ENCODE measurements at regions not wholly inside any gene's neighbourhood (a gene's known extent, or its start where the extent isn't known, plus 50 kb on each side); places are given as distances from the start of the nearest gene placed in this dataset.

DNA sequence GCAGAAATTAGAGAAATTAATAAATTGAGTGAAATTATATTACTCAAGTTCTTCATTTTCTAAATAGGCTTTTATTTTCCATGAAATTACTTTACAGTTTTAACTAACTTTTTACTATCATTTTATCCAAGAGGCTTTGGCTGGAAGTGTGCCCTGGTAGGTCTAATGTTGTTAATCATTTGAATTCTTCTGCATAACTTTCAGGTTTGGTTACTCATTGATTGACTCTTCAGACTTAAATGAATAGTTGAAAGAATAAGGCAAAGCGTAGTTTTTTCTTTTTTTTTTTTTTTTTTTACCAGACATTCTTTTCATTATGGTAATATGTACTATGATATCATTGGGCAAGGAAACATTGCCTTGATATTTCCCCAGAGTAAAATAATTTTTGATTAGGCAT lies 228.4 kb upstream of the MMADHC start:
- Mint-ChIP-seq H3K36me3 (no peaks in the 10 kb centered on the region), H3K9me3 (peaks cover 0 to 12% (median 3%) of the 10 kb centered on the region in 7 donors), H3K4me1 (no peaks in the 10 kb centered on the region), H3K4me3 (no peak overlapping the region), H3K27me3 (no peaks in the 10 kb centered on the region), H3K27ac (no peak overlapping the region)
- ATAC-seq (ENCODE audit: low read depth in 2 of 2) (no peak), DNase-seq (no peak)

DNA sequence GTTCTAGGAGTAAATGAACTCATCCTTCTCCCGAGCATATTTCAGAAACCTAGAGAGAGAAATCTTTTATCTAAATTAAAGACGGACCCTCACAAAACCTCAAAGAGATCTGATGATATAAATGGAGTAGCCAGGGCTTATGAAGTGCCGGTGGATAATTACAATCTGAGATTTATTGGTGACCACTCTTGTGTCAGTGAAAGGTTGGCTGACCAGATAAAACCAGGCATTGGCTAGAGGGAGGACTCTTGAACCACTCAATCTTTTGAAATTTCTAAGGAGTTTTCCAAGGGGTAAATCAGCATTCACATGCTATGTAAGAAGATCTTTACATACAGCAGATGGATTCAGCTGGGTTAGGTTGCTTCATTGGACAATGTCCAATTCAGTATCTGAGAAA lies 227.3 kb upstream of the MMADHC start:
- Mint-ChIP-seq H3K36me3 (no peaks in the 10 kb centered on the region), H3K27me3 (no peaks in the 10 kb centered on the region), H3K27ac (no peak overlapping the region), H3K4me1 (no peaks in the 10 kb centered on the region), H3K4me3 (no peak overlapping the region), H3K9me3 (peaks cover 0 to 12% (median 5%) of the 10 kb centered on the region in 7 donors)
- DNase-seq (no peak), ATAC-seq (ENCODE audit: low read depth in 2 of 2) (no peak)

DNA sequence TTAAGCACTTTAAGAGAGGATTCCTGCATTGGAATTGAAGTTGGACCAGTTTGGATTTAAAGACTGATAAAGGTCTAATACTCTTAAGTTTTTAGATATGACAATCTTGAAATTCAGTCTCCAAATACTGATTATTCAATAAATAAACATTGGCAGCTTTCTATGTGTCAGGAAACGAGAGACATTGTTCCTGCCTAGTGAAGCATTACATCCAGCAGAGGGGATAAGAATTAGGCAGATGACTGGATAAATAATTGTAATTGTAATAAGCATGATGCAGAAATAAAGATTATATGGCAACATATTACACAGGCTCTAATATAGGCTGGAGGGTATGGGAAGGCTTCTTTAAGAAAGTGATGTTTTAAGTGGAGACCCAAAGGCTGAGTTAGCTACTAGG lies 226.5 kb upstream of the MMADHC start:
- Mint-ChIP-seq H3K27me3 (no peaks in the 10 kb centered on the region), H3K9me3 (peaks cover 0 to 12% (median 6%) of the 10 kb centered on the region in 7 donors), H3K27ac (no peak overlapping the region), H3K36me3 (no peaks in the 10 kb centered on the region), H3K4me3 (no peak overlapping the region), H3K4me1 (no peaks in the 10 kb centered on the region)
- DNase-seq, result no peak
- no peak for ATAC-seq (ENCODE audit: low read depth in 2 of 2)

DNA sequence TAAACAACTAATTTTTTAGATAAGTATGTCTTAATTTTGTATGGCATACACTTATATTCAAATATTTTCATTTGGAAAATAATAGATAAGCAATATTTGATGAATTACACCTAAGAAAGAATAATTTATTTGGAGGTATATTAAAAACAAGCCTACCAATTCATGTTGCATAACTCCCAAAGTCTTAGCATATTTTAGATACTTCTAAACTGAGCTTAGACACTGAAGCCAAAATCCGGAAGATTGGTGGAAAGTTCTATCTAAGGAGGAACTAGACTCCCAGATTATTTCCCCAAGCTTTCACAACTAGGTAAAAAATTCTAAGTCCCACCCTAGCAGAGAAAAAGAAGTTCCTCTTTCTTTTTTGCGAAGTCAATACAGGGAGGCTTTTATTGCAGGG lies 221.0 kb upstream of the MMADHC start:
- Mint-ChIP-seq H3K4me3 (no peak overlapping the region), H3K27me3 (no peaks in the 10 kb centered on the region), H3K9me3 (peaks cover 0 to 12% (median 6%) of the 10 kb centered on the region in 7 donors), H3K27ac (no peak overlapping the region), H3K36me3 (no peaks in the 10 kb centered on the region), H3K4me1 (no peaks in the 10 kb centered on the region)
- DNase-seq, result no peak
- ATAC-seq (ENCODE audit: low read depth in 2 of 2), result no peak

DNA sequence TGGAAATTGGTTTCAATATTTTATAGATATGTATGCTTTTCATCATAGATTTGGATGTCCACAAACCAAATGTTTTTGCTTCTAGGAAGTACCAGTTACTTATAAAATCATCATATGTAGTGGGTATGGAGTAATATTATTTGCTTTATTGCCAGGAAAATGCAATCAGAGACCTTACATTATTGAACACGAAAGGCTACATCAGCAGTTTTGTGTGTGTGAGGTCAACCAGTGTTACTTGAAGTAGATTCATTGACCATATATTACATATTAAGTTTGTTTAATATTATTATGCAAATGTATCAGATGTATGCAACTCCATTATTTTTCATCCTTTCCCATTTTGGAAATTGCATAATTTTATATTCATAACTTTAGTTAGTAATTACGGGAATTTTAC lies 219.1 kb upstream of the MMADHC start:
- ATAC-seq (ENCODE audit: low read depth in 2 of 2), result no peak
- Mint-ChIP-seq H3K4me3 (no peak overlapping the region), H3K36me3 (no peaks in the 10 kb centered on the region), H3K27ac (no peak overlapping the region), H3K4me1 (no peaks in the 10 kb centered on the region), H3K27me3 (no peaks in the 10 kb centered on the region), H3K9me3 (peaks cover 0 to 7% (median 6%) of the 10 kb centered on the region in 7 donors)
- DNase-seq, result no peak

DNA sequence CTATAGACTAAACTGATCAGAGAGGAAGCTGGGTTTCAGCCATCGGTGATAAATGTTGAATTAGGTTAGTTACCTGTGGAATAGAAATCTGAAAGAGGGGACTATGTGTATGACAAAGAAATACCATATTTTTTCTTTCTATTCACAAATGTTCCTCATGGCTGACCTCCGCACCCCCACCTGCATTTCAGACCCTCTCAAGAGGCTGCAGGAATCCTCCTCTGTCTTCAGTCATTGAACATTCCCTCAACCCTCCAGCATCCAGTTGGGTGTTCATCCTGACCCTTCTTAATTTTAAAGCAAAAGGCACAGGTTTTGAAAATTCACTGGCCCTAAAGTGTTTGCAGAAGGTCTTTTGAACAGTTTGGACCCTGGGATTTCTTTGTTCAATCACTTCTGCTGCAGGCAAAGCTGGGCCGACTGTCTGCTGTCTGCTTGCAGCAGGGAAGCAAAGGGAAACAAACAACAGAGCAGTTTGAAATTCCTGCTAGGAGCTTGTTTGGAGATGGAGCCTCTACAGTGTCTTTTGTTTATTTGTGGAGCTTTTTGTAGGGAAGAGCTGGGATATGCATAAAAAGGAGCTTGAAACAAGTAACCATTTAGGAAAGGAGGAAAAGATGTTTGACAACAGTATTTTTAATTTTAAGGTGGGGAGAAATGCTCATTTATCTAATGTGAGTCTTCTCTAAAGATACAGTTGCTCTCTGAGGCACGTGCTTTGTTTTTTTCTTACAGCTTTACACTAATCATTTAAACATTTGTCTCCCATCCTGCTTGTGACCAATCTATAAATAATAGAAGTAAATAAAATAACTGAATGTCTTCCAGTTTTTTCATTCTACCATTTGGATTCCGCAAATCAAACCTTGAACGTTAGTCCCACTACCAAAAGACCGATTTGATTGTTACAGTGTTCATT lies 213.3 kb upstream of the MMADHC start:
- Mint-ChIP-seq H3K4me3 (no peak overlapping the region), H3K27ac (no peak overlapping the region), H3K4me1 (no peaks in the 10 kb centered on the region), H3K9me3 (peaks cover 0 to 10% (median 3%) of the 10 kb centered on the region in 7 donors), H3K36me3 (no peaks in the 10 kb centered on the region), H3K27me3 (no peaks in the 10 kb centered on the region)
- DNase-seq (no peak), ATAC-seq (ENCODE audit: low read depth in 2 of 2) (no peak)

DNA sequence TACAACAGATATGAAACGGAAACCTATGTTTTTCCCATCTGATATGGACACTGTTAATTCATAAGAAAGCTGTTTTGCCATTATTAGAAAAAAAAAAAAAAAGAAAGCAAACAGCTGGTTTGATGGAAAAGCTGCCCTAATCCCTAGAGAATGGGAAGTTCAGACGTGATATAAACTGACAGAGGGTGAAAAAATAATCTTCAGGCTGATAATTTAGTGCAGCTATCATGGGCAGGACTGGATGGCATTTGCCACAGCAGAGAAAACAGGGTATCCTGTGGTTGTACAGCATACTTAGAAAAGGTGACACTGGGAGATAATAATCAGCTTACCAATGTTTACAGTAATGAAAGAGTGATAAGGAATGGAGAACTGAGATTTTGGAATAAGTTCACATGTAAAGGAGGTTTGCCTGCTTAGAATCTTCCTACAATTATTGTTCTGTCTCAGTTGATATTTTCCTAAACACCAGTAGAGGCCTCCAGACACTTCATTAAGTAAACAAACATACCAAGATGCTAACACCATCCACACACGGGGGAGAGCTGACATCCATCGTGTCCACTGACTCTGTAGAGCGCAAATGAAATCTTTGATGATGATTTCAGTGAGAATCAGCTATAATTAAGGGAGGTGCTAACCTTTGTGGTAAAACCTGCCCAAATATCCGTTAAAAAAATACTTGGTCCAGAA lies 211.6 kb upstream of the MMADHC start:
- Mint-ChIP-seq H3K4me3 (no peak overlapping the region), H3K27ac (no peak overlapping the region), H3K4me1 (no peaks in the 10 kb centered on the region), H3K27me3 (no peaks in the 10 kb centered on the region), H3K36me3 (no peaks in the 10 kb centered on the region), H3K9me3 (peaks cover 0 to 10% (median 4%) of the 10 kb centered on the region in 7 donors)
- DNase-seq, result no peak
- no peak for ATAC-seq (ENCODE audit: low read depth in 2 of 2)

DNA sequence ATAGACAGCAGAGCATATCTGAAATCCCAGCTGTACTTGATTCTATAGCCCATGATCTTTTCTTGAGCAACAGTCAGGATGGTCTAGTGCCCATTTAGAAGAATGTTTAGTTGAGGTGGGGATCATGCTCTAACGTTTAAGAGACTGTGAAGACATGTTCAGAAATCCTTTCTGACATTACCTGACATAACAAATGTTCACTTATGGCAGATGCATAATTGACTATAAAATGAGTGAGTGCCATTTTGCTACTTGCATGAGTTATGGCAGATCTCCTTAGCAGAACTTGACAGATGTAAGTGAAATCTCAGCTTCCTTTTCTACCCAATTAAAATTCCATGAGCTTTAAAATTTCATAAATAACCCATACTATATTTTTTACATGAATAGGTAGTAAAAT lies 209.5 kb upstream of the MMADHC start:
- no peak overlapping the region for H3K27ac Mint-ChIP-seq
- no peak for ATAC-seq (ENCODE audit: low read depth in 2 of 2)
- H3K27me3 Mint-ChIP-seq, result no peaks in the 10 kb centered on the region
- H3K4me3 Mint-ChIP-seq, result no peak overlapping the region
- H3K36me3 Mint-ChIP-seq, result no peaks in the 10 kb centered on the region
- H3K9me3 Mint-ChIP-seq, result peaks cover 0 to 10% (median 5%) of the 10 kb centered on the region in 7 donors
- no peak for DNase-seq
- no peaks in the 10 kb centered on the region for H3K4me1 Mint-ChIP-seq

DNA sequence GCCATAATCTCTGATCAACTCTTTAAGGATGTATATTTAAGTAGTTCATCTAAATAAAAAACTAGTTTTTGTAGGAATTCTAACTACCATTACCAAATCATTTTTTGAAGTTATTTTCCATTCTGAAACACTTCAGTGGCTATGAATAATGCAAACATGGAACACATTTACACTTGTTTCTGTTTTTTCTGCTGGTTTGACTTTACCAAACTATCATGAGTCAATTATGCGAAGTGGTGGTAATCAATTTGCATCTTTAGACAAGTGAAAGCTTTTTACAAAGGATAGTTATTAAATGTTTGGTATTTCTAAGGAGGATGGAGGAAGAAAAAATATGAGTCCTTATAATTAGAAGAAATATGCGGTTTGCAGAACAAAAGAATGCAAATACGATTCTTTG lies 202.0 kb upstream of the MMADHC start:
- no peaks in the 10 kb centered on the region for H3K36me3 Mint-ChIP-seq
- H3K4me3 Mint-ChIP-seq, result no peak overlapping the region
- no peak overlapping the region for H3K27ac Mint-ChIP-seq
- no peaks in the 10 kb centered on the region for H3K4me1 Mint-ChIP-seq
- H3K9me3 Mint-ChIP-seq, result peaks cover 6 to 22% (median 13%) of the 10 kb centered on the region in 7 donors
- no peaks in the 10 kb centered on the region for H3K27me3 Mint-ChIP-seq
- ATAC-seq (ENCODE audit: low read depth in 2 of 2) (no peak), DNase-seq (no peak)

DNA sequence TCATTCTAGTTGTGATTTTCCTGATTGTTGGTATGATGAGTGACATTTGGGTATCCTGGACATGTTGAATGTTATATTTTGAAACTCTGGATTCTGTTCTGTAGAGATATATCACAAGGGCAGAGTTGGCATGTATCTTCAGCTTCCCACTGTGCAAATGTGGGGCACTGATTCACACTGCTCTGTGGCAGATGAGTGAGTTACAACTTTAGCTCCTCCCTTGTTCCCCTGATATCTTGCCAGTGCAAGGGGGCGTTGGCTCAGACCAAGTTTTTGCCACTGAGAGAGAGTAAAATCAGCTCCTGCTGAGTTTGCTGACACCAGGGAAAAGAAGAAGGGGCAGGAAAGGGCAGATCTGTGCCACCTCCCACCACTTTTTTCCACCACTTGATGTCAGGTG lies 199.6 kb upstream of the MMADHC start:
- DNase-seq (no peak), ATAC-seq (ENCODE audit: low read depth in 2 of 2) (no peak)
- no peak overlapping the region for H3K27ac Mint-ChIP-seq
- H3K4me3 Mint-ChIP-seq, result no peak overlapping the region
- H3K9me3 Mint-ChIP-seq, result peaks cover 10 to 23% (median 12%) of the 10 kb centered on the region in 7 donors
- H3K4me1 Mint-ChIP-seq, result no peaks in the 10 kb centered on the region
- no peaks in the 10 kb centered on the region for H3K36me3 Mint-ChIP-seq
- H3K27me3 Mint-ChIP-seq, result no peaks in the 10 kb centered on the region

DNA sequence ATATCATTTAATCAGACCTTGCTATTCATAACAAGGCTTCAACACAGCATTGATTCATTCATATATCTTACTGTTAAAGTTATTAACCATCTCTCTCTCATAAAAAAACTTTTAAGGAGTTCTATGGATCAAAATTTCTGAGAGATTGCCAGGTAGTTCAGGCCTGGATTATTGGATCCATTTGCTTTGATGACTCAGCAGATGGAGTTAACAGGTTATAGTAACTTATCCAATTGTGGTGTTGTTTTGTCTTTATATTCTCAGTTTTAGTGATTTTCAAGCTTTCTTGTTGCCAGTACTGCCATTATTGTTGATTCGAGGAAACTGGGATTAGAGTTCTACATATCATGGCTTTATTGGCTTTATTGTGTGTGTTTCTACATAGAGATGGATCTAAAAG lies 195.7 kb upstream of the MMADHC start:
- ATAC-seq (ENCODE audit: low read depth in 2 of 2) (no peak), DNase-seq (no peak)
- H3K36me3 Mint-ChIP-seq, result no peaks in the 10 kb centered on the region
- no peaks in the 10 kb centered on the region for H3K27me3 Mint-ChIP-seq
- H3K4me3 Mint-ChIP-seq, result no peak overlapping the region
- no peak overlapping the region for H3K27ac Mint-ChIP-seq
- H3K9me3 Mint-ChIP-seq, result peaks cover 7 to 23% (median 10%) of the 10 kb centered on the region in 7 donors
- no peaks in the 10 kb centered on the region for H3K4me1 Mint-ChIP-seq

DNA sequence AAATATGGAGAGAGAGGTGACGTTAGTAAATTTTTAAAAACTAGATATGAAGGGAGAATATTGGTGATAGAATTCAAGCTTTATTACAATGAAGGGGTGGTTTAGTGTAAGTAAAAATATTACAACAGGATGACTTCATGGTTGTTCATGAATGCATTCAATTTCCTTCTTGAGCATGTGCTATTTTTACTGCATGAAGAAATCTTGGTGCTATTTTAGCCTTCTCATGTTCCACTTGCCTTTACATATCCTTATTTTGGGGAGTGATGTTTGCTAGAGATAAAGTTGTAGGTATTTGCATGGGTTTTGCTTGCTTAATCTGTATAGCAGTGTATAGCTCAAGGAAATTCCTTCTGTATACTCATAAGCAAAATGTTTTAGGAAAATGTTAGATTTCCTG lies 195.0 kb upstream of the MMADHC start:
- H3K9me3 Mint-ChIP-seq, result peaks cover 4 to 16% (median 9%) of the 10 kb centered on the region in 7 donors
- no peaks in the 10 kb centered on the region for H3K27me3 Mint-ChIP-seq
- H3K4me1 Mint-ChIP-seq, result no peaks in the 10 kb centered on the region
- no peak for DNase-seq
- no peaks in the 10 kb centered on the region for H3K36me3 Mint-ChIP-seq
- H3K27ac Mint-ChIP-seq, result no peak overlapping the region
- no peak overlapping the region for H3K4me3 Mint-ChIP-seq
- no peak for ATAC-seq (ENCODE audit: low read depth in 2 of 2)

DNA sequence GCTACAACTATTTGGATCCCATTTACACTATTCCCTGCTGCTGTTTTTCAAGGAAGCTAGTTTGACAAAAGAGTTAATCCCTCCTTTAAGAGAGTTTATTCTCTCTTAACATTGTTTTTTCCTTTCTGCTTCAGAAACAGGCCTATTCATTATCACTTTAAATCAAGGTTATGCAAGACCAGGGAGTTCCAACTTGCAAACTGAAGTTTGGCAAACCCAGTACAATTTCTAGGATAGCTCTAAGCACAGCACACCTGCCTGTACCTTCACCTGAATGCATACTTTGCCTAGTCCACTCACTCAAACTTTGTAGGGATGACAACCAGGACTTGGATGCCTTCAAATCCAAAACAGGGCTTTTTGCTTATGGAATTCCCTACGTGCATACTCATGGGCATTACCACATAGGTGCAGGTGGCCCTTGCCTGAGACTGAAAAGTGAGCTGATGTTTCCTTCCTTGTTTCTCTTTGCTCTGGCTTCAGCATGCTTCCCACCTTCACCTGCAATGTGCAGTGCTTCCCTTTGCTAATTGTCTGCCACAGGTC lies 193.8 kb upstream of the MMADHC start:
- Mint-ChIP-seq H3K27ac (no peak overlapping the region), H3K4me3 (no peak overlapping the region), H3K9me3 (peaks cover 0 to 16% (median 8%) of the 10 kb centered on the region in 7 donors), H3K4me1 (no peaks in the 10 kb centered on the region), H3K36me3 (no peaks in the 10 kb centered on the region), H3K27me3 (no peaks in the 10 kb centered on the region)
- ATAC-seq (ENCODE audit: low read depth in 2 of 2), result no peak
- DNase-seq, result no peak

DNA sequence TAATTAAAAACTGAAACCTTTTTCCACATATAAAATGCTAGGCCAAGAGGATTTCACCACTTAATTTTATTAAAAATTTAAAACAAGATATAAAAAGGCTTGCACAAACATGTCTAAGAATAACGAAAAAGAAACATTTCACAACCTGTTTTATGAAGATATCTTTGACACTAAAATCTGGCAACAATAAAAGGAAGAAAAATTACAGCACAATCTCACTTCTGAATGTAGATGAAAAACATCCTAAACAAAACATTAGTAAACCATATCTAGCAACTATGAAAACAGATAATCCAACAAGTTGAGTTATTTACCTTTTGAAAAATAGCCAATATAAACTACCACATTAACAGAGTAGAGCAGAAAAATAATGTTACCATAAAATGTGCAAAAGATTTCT lies 185.4 kb upstream of the MMADHC start:
- ATAC-seq (ENCODE audit: low read depth in 2 of 2), result no peak

More for the DNA sequence above, 185.4 kb upstream of the MMADHC start:
- H3K9me3 Mint-ChIP-seq, result peaks cover 0 to 3% (median 3%) of the 10 kb centered on the region in 7 donors
- H3K36me3 Mint-ChIP-seq, result no peaks in the 10 kb centered on the region
- no peaks in the 10 kb centered on the region for H3K4me1 Mint-ChIP-seq
- no peaks in the 10 kb centered on the region for H3K27me3 Mint-ChIP-seq
- no peak overlapping the region for H3K27ac Mint-ChIP-seq
- H3K4me3 Mint-ChIP-seq, result no peak overlapping the region
- no peak for DNase-seq
